HEK293 (cell line): ENCODE measurements at regions not wholly inside any gene's neighbourhood (a gene's known extent, or its start where the extent isn't known, plus 50 kb on each side); places are given as distances from the start of the nearest gene placed in this dataset.

Experiments
- CTCF ChIA-PET: fragments of 350-600 bp; formaldehyde crosslinking; extraction: SDS; loops from one replicate; lab custom pipeline; 2021; ENCODE audit warnings: antibody characterized with exemption; lab: Yijun Ruan, JAX
- POLR2A ChIA-PET: fragments of 300-600 bp; formaldehyde crosslinking; extraction: SDS; loops from one replicate; lab custom pipeline; 2020; ENCODE audit warnings: antibody characterized with exemption, inconsistent platforms; lab: Yijun Ruan, JAX
- H3K27ac ChIP-seq: fragments of 200-500 bp; sonication (Bioruptor generic); 2 replicates; pipeline ENCODE4 v1.5.1; 2014; ENCODE audit warnings: low read depth, low read length, control low read depth, inconsistent platforms; ENCODE audit errors: extremely low read depth
- H3K36me3 ChIP-seq, 2 experiments: fragments of 200-500 bp in 1 of 2; sonication (Bioruptor generic) in 1 of 2; 1 replicate in 1 of 2; 2 replicates in 1 of 2; pipeline ENCODE4 v1.5.1; 2014 to 2017; ENCODE audit warnings: inconsistent platforms in 2 of 2, low read length in 2 of 2; ENCODE audit not compliant: control insufficient read depth in 2 of 2, insufficient read depth in 1 of 2
- H3K4me1 ChIP-seq: fragments of 200-500 bp; sonication (Bioruptor generic); 2 replicates; pipeline ENCODE4 v1.5.1; 2014; ENCODE audit warnings: mild to moderate bottlenecking, low read length, inconsistent platforms; ENCODE audit not compliant: control insufficient read depth, insufficient read depth
- H3K4me3 ChIP-seq: 2 replicates; pipeline ENCODE4 v1.5.1; 2011; ENCODE audit warnings: low read depth, mild to moderate bottlenecking, control low read depth, low read length, moderate library complexity
- H3K9me3 ChIP-seq: fragments of 200-500 bp; sonication (Bioruptor generic); 2 replicates; pipeline ENCODE4 v1.5.1; 2014; ENCODE audit warnings: low read depth, low read length, inconsistent platforms; ENCODE audit not compliant: control insufficient read depth, insufficient read depth
- HOXC10 ChIP-seq: sonication (generic); formaldehyde crosslinking; IDR thresholded peaks from 2 replicates; pipeline ENCODE4 v1.8.1; 2023; ENCODE audit warnings: mild to moderate bottlenecking, missing genetic modification reagents
- KLF9 ChIP-seq: fragments of 450-650 bp; formaldehyde crosslinking; IDR thresholded peaks from 2 replicates; pipeline ENCODE4 v1.5.1; 2016; ENCODE audit warnings: missing biosample characterization, missing genetic modification characterization, low read depth
- OSR2 ChIP-seq: fragments of 450-650 bp; formaldehyde crosslinking; IDR thresholded peaks from 2 replicates; pipeline ENCODE4 v1.5.1; 2016; ENCODE audit warnings: missing biosample characterization, missing genetic modification characterization
- ZNF112 ChIP-seq: fragments of 450-650 bp; formaldehyde crosslinking; IDR thresholded peaks from 2 replicates; pipeline ENCODE4 v1.5.0; 2017; ENCODE audit warnings: missing biosample characterization, missing genetic modification characterization
- ZNF133 ChIP-seq: fragments of 450-650 bp; formaldehyde crosslinking; IDR thresholded peaks from 2 replicates; pipeline ENCODE4 v1.5.1; 2016; ENCODE audit warnings: missing biosample characterization, missing genetic modification characterization
- ZNF239 ChIP-seq: fragments of 450-650 bp; formaldehyde crosslinking; IDR thresholded peaks from 2 replicates; pipeline ENCODE4 v1.5.1; 2016; ENCODE audit warnings: missing biosample characterization, missing genetic modification characterization
- ZNF585B ChIP-seq: fragments of 450-650 bp; formaldehyde crosslinking; IDR thresholded peaks from 2 replicates; pipeline ENCODE4 v1.5.1; 2016; ENCODE audit warnings: missing biosample characterization, missing genetic modification characterization
- ZNF624 ChIP-seq: fragments of 450-650 bp; formaldehyde crosslinking; IDR thresholded peaks from 2 replicates; pipeline ENCODE4 v1.5.1; 2017; ENCODE audit warnings: missing biosample characterization, missing genetic modification characterization
- ZNF654 ChIP-seq: fragments of 450-650 bp; formaldehyde crosslinking; IDR thresholded peaks from 2 replicates; pipeline ENCODE4 v1.5.1; 2016; ENCODE audit warnings: low read depth, missing biosample characterization, missing genetic modification characterization
- ZNF658 ChIP-seq: fragments of 450-650 bp; formaldehyde crosslinking; IDR thresholded peaks from 2 replicates; pipeline ENCODE4; 2016; ENCODE audit warnings: missing biosample characterization, missing genetic modification characterization
- ZNF843 ChIP-seq: fragments of 450-650 bp; formaldehyde crosslinking; IDR thresholded peaks from 2 replicates; pipeline ENCODE4 v1.5.1; 2016; ENCODE audit warnings: missing biosample characterization, missing genetic modification characterization
- TF ChIP-seq, protein P1 (sequence below): fragments of 450-650 bp; formaldehyde crosslinking; IDR thresholded peaks from 2 replicates; pipeline ENCODE4 v1.5.1; 2016; ENCODE audit warnings: missing biosample characterization, missing genetic modification characterization
- TF ChIP-seq, protein P2 (sequence below): fragments of 450-650 bp; formaldehyde crosslinking; IDR thresholded peaks from 2 replicates; pipeline ENCODE4 v1.5.1; 2016; ENCODE audit warnings: missing biosample characterization, missing genetic modification characterization
- TF ChIP-seq, protein P3 (sequence below): fragments of 450-650 bp; formaldehyde crosslinking; IDR thresholded peaks from 2 replicates; pipeline ENCODE4 v1.5.1; 2016; ENCODE audit warnings: missing biosample characterization, missing genetic modification characterization
- TF ChIP-seq, protein P4 (sequence below): fragments of 450-650 bp; formaldehyde crosslinking; IDR thresholded peaks from 2 replicates; pipeline ENCODE4 v1.5.1; 2016; ENCODE audit warnings: missing biosample characterization, missing genetic modification characterization, borderline replicate concordance
- TF ChIP-seq, protein P5 (sequence below): fragments of 450-650 bp; formaldehyde crosslinking; IDR thresholded peaks from 2 replicates; pipeline ENCODE4 v1.5.1; 2016; ENCODE audit warnings: missing biosample characterization, missing genetic modification characterization, borderline replicate concordance

DNA sequence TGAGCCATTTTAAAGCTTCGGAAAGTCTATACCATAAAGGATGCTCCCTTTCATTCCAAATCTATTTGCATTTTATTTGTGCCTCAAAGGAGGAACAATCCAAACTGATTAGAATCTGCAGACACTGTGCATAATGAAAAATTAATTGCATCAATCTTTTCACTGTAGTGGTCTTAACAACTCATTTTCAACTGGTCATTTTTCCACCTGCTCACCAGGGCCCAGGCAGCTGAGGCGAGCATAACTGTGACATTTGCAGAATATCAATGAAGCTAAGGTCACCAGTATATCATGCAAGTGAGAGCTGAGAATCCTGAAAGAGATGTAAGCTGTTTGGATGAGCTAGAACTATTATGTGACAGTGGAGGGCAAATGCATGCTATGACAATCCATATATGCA, 387.3 kb upstream of the TECRL start (continued):
- TF ChIP-seq, protein P1, sequence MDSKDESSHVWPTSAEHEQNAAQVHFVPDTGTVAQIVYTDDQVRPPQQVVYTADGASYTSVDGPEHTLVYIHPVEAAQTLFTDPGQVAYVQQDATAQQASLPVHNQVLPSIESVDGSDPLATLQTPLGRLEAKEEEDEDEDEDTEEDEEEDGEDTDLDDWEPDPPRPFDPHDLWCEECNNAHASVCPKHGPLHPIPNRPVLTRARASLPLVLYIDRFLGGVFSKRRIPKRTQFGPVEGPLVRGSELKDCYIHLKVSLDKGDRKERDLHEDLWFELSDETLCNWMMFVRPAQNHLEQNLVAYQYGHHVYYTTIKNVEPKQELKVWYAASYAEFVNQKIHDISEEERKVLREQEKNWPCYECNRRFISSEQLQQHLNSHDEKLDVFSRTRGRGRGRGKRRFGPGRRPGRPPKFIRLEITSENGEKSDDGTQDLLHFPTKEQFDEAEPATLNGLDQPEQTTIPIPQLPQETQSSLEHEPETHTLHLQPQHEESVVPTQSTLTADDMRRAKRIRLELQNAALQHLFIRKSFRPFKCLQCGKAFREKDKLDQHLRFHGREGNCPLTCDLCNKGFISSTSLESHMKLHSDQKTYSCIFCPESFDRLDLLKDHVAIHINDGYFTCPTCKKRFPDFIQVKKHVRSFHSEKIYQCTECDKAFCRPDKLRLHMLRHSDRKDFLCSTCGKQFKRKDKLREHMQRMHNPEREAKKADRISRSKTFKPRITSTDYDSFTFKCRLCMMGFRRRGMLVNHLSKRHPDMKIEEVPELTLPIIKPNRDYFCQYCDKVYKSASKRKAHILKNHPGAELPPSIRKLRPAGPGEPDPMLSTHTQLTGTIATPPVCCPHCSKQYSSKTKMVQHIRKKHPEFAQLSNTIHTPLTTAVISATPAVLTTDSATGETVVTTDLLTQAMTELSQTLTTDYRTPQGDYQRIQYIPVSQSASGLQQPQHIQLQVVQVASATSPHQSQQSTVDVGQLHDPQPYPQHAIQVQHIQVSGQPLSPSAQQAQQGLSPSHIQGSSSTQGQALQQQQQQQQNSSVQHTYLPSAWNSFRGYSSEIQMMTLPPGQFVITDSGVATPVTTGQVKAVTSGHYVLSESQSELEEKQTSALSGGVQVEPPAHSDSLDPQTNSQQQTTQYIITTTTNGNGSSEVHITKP (tag by site-specific recombination), result no peak

DNA sequence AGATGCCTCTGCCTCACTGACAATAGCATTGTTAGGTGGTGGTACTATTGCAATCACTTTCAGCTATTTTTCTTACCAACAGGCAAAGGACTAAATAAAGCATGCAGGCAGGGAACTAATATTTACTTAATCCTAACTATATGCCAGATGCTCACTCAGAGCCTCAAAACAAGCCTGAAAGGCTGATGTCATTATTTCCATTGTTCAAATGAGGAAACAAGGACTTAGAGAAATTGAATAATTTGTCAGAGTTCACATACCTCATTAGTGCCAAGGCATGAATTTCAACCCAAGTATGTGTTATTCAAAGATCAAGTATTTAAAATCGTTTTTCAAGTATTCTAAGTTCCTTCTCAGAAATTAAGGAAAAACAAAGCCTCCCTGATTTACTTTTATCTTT, 374.9 kb upstream of the TECRL start:
- H3K4me1 ChIP-seq, result no peaks in the 10 kb centered on the region
- POLR2A ChIA-PET, result no interaction called here
- no peak overlapping the region for H3K27ac ChIP-seq
- TF ChIP-seq ZNF112 (tag by site-specific recombination), result no peak
- TF ChIP-seq ZNF239 (tag by site-specific recombination), result no peak
- no peak for TF ChIP-seq ZNF843
- TF ChIP-seq, protein P2, sequence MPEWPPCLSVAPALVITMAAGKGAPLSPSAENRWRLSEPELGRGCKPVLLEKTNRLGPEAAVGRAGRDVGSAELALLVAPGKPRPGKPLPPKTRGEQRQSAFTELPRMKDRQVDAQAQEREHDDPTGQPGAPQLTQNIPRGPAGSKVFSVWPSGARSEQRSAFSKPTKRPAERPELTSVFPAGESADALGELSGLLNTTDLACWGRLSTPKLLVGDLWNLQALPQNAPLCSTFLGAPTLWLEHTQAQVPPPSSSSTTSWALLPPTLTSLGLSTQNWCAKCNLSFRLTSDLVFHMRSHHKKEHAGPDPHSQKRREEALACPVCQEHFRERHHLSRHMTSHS (tag by site-specific recombination), result no peak
- TF ChIP-seq, all 188 proteins: peak for 0
- Histone ChIP-seq H3K4me3 (no peak overlapping the region), H3K36me3 (no peaks in the 10 kb centered on the region), H3K9me3 (no peaks in the 10 kb centered on the region)
- CTCF ChIA-PET, result no interaction called here

DNA sequence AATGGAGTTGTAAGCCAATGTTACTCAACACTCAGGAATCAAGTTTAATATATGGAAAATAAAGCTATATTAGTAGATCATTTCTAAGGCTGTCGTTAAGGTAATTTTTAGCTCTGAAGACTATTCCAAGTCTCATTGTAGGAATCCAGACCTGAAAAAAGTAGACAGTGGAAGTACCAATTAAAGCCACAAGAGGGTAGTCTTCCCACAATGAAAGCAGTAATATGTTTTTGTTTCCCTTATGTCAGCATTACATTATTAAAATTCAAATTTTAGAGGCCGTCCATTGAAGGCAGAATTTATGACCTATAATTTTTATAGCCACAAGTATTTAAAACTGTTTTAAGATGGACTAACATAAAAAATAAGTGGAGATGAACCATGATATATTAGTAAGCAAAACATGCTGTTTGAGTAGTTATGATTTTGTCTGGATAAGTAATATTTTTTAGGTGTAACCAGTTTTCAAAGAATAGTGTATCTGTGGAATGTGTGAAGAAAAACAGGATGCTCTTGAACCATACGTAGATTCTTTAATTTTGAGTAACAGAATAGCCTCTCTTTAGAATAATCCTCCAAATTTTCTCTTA, 372.6 kb upstream of the TECRL start:
- no peak overlapping the region for H3K4me3 ChIP-seq
- no peaks in the 10 kb centered on the region for H3K4me1 ChIP-seq
- CTCF ChIA-PET, result interaction anchor here (0.6 to 1.0 kb wide), 5 partner anchors 61 to 1441 kb away, joined by 3 read pairs; no protein-coding TSS in a partner anchor
- POLR2A ChIA-PET, result no interaction called here
- TF ChIP-seq ZNF658 (tag by site-specific recombination), result no peak
- TF ChIP-seq ZNF654 (tag by site-specific recombination), result peak; percentile 58
- TF ChIP-seq, protein P3, sequence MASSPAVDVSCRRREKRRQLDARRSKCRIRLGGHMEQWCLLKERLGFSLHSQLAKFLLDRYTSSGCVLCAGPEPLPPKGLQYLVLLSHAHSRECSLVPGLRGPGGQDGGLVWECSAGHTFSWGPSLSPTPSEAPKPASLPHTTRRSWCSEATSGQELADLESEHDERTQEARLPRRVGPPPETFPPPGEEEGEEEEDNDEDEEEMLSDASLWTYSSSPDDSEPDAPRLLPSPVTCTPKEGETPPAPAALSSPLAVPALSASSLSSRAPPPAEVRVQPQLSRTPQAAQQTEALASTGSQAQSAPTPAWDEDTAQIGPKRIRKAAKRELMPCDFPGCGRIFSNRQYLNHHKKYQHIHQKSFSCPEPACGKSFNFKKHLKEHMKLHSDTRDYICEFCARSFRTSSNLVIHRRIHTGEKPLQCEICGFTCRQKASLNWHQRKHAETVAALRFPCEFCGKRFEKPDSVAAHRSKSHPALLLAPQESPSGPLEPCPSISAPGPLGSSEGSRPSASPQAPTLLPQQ (tag by site-specific recombination), result no peak
- TF ChIP-seq ZNF624 (tag by site-specific recombination), result no peak
- TF ChIP-seq, protein P4, sequence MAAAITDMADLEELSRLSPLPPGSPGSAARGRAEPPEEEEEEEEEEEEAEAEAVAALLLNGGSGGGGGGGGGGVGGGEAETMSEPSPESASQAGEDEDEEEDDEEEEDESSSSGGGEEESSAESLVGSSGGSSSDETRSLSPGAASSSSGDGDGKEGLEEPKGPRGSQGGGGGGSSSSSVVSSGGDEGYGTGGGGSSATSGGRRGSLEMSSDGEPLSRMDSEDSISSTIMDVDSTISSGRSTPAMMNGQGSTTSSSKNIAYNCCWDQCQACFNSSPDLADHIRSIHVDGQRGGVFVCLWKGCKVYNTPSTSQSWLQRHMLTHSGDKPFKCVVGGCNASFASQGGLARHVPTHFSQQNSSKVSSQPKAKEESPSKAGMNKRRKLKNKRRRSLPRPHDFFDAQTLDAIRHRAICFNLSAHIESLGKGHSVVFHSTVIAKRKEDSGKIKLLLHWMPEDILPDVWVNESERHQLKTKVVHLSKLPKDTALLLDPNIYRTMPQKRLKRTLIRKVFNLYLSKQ, result no peak
- H3K36me3 ChIP-seq, result no peaks in the 10 kb centered on the region
- H3K27ac ChIP-seq, result no peak overlapping the region
- no peaks in the 10 kb centered on the region for H3K9me3 ChIP-seq

DNA sequence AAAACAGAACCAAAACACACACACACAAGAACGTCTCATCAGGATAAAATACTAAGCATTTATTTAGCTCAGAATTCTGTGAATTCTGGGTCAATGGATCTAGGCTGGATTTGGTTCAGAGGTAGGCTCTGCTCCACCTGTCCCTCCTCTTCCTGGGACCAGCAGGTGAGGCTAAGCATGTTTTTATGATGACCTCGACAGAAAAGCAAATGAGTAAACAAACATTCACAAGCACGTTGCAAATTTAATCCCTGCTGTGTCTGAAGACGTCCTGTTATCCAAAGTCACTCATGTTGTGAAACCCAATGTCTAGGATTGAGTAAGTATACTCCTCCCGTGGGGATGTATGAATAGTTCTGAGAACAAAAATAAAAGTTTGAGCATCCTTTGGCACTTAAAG, 371.4 kb upstream of the TECRL start:
- H3K9me3 ChIP-seq, result no peaks in the 10 kb centered on the region
- no peaks in the 10 kb centered on the region for H3K36me3 ChIP-seq
- no peak overlapping the region for H3K27ac ChIP-seq
- ChIA-PET POLR2A (no interaction called here), CTCF (interaction anchor here (0.9 kb wide), 1 partner anchor 507 kb away, joined by 3 read pairs; no protein-coding TSS in a partner anchor)
- no peak overlapping the region for H3K4me3 ChIP-seq
- no peaks in the 10 kb centered on the region for H3K4me1 ChIP-seq
- TF ChIP-seq, protein P5, sequence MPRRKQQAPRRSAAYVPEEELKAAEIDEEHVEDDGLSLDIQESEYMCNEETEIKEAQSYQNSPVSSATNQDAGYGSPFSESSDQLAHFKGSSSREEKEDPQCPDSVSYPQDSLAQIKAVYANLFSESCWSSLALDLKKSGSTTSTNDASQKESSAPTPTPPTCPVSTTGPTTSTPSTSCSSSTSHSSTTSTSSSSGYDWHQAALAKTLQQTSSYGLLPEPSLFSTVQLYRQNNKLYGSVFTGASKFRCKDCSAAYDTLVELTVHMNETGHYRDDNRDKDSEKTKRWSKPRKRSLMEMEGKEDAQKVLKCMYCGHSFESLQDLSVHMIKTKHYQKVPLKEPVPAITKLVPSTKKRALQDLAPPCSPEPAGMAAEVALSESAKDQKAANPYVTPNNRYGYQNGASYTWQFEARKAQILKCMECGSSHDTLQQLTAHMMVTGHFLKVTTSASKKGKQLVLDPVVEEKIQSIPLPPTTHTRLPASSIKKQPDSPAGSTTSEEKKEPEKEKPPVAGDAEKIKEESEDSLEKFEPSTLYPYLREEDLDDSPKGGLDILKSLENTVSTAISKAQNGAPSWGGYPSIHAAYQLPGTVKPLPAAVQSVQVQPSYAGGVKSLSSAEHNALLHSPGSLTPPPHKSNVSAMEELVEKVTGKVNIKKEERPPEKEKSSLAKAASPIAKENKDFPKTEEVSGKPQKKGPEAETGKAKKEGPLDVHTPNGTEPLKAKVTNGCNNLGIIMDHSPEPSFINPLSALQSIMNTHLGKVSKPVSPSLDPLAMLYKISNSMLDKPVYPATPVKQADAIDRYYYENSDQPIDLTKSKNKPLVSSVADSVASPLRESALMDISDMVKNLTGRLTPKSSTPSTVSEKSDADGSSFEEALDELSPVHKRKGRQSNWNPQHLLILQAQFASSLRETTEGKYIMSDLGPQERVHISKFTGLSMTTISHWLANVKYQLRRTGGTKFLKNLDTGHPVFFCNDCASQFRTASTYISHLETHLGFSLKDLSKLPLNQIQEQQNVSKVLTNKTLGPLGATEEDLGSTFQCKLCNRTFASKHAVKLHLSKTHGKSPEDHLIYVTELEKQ (tag by site-specific recombination), result no peak
- TF ChIP-seq OSR2 (tag by site-specific recombination) (no peak), ZNF239 (tag by site-specific recombination) (no peak), KLF9 (tag by site-specific recombination) (no peak), HOXC10 (CRISPR knock-in tag) (no peak), ZNF585B (tag by site-specific recombination) (no peak), ZNF133 (tag by site-specific recombination) (no peak), ZNF112 (tag by site-specific recombination) (no peak)
